ENCODE measurements at regions not wholly inside any gene's neighbourhood (a gene's known extent, or its start where the extent isn't known, plus 50 kb on each side); places are given as distances from the start of the nearest gene placed in this dataset.
A peak's percentile ranks its signal among the peaks of the same experiment; 100 is the strongest.
"Not testable (repeated sequence)": the region's sequence is repeated elsewhere in the genome, so short reads cannot be mapped to it uniquely, and the experiment has no call there.

DNA sequence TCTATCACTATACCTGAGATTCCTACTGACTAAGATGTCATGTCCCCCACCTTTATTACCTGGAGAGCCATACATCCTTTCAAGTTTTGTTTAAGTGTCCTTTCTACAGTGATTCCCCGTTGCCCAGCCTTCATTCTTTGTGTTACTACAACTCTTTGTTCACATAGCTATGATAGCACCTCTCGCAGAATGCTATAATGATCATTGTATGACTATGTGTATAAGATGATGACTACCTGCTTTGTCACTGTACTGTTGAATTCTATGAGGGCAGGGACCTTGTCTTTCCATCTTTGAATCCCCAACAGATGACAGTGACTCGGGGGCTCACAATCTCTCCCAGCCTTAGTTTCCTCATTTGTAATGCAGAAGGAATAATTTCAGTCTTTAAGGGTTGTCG, 361.2 kb downstream of the NPR3 start:
- DNase-seq = no peak

DNA sequence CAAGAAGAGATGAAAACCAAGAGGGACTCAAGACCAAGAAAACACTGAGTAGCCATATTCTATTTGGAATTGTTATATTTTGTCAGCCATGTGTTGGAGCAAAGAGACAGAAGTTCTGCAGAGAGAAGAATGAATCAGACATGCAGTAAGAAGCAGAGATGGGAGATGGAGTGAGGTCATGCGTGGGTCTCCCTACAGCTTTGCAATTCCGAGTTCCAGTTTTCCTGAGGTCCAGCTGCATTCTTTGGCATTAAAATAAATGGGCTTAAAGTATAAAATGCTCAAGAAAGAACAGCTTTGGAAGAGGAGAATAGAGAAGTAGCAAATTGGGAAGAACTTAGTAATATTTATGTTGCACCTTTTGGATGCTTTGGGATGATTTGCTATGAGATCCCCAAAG, 361.6 kb downstream of the NPR3 start:
- no peak for DNase-seq

DNA sequence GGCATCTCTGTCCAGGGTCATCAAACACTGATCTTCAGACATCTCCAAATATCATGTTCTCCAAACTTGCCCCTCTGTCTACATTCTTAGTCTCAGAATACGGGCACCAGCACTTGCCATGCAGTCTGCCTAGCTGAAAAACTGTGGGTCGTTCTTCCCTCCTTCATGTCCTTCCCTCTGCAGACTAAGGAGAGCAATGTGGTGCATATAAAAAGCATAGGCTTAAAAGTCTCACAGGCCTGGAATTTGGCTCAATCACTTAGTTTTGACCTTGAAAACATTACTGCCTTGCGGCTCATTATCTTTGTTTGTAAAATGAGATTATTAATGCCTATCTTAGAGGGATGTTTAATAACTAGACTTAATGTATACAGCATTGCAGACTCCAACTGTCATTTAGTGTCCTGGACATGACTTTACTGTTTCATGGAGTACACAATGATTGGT, 362.8 kb downstream of the NPR3 start:
- no peak for DNase-seq

DNA sequence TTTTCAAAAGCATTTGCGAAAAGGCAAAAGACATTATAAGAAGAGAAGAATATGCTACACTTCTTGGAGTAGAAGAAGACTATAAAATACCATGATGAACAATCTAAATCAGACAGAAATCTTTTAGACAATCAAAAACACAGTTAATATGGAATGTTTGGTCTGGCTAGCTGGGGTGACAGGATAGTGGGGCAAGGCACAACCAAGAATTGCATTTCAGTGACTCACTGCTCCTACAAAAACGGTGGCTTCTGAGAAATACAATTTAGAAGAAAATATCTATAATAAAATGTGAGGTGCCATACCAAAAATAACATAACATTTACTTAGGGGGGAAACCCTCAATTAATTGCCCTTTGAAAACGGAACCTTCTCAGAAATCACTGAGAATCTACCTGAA, 363.4 kb downstream of the NPR3 start:
- DNase-seq = peak; percentile 83

DNA sequence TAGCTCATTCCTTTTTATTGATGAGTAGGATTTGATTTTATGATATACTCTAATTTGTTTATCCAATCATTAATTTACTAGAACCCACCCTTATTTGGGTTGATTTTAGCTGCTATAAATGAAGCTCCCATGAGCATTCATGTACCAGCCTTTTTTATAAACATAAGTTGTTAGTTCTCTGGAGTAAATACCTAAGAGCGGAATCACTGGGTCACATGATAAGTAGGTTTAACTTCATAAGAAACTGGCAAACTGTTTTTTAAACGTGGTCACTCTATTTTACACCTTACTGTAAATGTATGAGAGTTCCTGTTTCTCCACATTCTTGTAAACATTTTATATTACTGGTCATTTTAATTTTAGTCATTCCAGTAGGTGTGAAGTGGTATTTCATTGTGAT, 364.6 kb downstream of the NPR3 start:
- peak; percentile 46 for DNase-seq

DNA sequence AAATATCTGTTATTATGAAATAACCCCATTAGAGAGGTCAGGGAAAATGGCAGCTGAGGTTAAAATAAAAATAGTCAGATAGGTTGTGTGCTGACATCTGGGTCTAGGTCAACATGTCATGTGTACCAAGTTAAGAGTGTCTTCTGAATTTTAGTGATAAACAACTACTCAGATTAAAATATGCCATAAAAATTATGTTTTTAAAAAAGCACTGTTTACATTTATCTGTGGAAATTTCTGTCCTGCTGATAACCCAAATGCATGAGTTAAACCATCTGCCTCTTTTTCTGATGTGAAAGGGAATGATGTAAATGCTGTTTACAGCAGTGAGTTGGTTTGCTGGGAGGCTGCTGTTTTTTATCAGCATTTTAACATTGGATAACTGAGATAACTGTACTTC, 361.2 kb upstream of the TARS1 start:
- no peak for DNase-seq

DNA sequence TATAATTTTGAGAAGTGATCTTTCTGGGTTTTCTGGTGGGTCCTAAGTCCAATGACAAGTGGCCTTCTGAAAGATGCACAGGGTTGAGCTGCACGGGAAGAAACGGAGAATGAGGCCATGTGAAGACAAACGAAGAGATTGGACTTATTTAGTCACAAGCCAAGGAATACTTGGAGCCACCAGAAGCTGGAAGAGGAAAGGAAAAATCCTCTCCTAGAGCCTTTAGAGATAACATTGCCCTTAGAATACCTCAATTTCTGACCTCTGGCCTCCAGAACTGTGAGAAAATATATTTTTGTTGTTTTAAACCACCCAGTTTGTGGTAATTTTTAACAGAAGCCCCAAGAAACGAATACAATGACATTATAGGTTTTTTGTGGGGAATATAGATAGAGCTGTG, 360.5 kb upstream of the TARS1 start:
- DNase-seq = no peak

DNA sequence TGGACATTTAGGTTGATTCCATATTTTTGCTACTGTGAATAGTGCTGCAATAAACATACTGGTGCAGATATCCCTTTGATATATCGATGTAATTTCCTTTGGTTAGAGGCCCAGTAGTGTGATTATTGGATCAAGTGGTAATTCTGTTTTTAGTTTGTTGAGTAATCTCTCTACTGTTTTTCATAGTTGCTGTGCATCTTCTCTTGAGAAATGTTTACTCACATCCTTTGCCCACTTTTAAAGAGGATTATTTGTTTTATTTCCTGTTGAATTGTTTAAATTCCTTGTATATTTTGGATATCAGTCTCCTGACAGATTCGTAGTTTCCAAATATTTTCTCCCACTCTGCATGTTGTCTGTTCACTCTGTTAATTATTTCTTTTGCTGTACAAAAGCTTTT, 352.6 kb upstream of the TARS1 start:
- no peak for DNase-seq

DNA sequence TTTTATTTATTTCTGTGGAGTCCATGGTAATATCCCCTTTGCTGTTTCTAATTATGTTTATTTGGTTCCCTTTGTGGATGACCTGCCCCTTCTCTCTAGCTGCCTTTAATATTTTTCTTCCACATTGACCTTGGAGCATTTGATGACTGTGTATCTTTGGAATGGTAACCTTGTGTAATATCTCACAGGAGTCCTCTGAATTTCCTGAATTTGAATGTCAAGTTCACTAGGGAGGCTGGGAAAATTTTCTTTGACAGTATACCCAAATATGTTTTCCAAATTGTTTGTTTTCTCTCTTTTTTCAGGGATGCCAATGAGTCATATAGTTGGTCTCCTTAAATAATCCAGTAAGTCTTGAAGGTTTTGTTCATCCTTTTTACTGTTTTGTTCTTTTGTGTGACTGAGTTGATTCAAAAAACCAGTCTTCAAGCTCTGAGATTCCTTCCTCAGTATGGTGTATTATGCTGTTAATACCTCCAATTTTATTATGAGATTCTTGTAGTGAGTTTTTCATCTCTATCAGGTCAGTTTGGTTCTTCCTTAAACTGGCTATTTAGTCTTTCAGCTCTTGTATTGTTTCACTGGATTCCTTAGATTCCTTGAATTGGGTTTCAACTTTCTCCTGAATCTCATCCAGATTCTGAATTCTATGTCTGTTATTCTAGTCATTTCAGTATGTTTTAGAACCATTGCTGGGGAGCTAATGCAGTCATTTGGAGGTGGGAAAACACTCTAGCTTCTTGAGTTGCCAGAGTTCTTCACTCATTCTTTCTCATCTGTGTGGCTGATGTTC, 349.0 kb upstream of the TARS1 start:
- DNase-seq = peak; percentile 88

DNA sequence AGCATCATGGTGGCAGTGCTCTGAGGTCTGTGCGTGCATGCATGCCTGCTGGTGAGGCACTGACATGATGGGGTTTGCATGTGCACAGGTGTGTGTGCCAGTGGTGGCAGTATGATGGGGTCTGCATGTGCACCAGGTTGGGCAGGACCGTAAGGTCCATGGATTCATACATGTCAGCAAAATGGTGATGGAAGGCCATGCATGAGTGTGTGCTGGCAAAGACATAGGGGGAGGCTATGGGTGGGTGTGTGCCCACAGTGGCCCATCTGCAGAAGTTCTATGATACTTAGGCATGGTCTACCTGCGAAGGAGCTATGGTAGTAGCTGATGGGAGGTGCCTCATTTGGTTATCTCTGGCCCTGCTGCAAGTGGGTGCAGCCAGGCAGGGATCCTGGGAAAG, 348.0 kb upstream of the TARS1 start:
- DNase-seq = no peak

DNA sequence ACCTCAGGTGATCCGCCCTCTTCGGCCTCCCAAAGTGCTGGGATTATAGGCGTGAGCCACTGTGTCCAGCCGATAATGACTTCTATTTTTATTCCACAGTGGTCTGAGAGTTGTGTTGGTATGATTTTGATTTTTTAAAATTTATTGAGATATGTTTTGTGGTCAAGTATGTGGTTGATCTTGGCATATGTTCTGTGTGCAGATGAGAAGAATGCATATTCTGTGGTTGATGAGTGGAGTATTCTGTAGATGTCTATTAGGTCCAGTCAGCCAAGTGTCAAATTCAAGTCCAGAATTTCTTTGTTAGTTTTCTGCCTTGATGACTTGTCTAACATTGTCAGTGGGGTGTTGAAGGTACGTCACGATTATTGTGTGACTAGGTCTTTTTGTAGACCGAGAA, 338.2 kb upstream of the TARS1 start:
- DNase-seq = peak; percentile 64

DNA sequence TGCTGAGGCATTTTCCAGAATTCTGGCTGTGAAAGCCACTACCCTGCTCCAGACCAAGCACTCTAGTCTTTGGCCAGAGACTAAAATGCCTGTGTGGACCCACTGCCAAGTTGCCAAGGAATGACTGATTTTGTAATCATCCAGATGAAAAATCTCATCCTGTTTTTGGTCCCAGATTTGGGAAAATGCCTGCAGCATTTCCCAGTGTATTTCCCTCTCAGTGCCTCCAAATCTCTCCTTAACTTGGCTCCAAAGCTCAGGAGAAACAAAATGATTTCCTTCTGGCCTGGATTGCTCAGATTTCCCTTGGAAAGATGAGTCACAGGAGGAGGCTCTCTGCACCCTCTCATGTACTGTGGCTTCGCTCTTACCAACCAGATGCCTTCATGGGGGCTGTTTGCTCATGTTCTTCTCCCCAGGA, 335.2 kb upstream of the TARS1 start:
- DNase-seq = peak; percentile 84

DNA sequence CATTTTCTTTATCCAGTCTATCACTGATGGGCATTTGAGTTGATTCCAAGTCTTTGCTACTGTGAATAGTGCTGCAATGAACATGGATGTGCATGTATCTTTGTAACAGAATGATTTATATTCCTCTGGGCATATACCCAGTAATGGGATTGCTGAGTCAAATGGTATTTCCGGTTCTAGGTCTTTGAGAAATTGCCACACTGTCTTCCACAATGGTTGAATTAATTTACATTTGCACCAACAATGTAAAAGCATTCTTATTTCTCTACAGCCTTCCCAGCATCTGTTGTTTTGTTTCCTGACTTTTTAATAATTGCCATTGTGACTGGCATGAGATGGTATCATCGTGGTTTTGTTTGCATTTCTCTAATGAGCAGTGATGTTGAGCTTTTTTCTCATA, 330.3 kb upstream of the TARS1 start:
- DNase-seq = peak; percentile 55

DNA sequence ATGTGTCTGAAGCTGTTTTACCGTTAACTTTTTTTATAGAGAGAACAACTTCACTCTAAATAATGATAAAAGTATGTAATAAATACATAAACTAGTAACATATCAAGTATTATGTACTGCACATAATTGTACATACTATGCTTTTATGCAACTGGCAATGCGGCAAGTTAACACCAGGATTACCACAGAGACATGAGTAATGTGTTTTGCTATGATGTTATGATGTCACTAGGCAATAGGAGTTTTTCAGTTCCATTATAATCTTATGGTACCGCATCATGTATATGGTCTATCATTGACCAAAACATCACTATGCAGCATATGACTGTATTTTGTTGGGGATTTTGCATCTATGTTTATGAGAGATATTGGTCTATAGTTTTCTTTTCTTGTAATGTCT, 326.4 kb upstream of the TARS1 start:
- DNase-seq = no peak

DNA sequence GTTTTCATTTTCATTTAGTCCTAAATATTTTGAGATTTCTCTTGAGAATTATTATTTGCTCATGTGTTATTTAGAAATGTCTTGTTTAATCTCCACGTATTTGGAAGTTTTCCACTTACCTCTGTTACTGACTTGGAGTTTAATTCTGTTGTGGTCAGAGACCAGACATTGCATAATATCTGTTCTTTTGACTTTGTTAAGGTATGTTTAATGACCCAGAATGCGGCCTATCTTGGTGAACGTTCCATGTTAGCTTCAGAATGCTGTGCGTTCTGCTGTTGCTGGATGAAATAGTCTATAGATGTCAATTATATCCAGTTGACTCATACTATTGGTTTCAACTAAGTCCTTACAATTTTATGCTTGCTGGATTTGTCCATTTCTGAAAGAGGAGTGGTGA, 325.3 kb upstream of the TARS1 start:
- DNase-seq = no peak

DNA sequence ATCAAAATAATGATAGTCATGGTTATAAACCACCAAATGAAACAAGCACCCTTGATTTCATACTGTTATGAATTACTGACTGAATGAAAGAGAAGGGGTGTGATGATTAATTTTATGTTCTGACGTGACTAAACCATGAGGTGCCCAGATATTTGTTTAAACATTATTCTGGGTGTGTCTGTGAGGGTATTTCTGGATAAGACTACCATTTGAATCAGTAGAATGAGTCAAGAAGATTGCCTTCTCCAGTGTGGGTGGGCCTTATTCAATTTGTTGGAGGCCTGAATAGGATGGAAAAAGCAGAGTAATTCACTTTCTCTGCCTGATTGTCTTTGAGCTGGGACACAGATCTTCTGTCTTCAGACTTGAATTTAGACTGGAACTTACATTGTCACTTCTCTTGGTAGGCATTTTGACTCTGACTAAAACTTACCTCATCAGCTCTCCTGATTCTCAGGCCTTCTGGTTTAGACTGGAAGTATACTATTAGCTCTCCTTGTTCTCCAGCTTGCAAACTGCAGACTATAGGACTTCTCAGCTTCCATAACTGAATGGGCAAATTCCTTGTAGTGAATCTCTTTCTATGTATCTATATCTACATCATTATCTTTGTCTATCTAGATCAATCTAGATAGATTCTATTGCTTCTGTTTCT, 321.9 kb upstream of the TARS1 start:
- peak; percentile 50 for DNase-seq

DNA sequence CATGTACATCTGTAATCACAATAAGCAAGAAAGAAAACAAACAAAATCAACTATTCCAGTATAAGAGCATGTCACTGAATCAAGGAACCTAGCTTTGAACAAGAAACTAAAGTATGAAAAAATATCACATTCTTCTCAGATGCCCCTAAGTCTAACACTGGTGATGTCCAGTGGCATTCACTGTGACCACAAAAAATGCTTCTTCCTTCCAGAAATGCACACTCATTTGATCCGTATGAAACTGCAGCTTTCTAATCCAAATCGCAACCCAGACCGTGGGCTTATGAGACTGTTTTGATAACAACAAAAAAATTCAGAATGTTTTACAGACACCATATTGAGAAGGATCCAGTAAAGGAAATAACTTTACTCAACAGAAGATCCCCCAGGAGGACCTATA, 320.1 kb upstream of the TARS1 start:
- DNase-seq = peak; percentile 96

DNA sequence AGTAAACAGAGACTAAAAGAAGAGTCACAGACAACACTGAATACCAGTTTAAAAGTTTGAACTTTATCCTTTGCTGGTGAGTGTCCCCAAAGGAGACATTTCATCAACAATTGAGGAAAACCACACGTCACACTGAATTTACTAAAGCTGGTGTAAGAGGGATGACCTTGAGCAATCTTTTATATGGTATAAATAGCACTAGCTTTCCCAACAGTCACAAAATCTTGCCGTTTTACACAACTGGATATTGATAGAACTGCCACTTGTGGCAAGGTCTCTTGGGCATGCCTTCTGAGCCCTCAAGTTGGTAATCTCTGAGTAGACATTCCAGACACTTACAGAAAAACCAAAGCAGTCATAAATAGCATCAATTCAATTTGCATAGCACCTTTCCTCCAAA, 311.5 kb upstream of the TARS1 start:
- no peak for DNase-seq

DNA sequence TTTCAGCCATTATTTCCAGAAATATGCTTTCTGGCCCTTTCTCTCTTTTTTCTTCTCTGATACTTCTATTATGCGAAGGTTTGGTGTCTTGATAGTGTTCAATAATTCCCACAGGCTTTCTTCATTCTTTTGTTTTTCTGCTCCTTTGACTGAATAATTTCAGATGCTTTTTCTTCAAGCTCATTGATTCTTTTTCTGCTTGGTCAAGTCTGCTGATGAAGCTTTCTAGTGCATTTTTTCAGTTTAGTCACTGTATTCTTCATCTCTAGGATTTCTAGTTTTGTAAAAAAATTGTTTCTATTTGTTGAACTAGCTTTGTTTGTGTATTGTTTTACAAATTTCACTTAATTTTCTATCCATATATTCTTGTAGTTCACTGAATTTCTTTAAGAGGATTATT, 304.0 kb upstream of the TARS1 start:
- DNase-seq = no peak

DNA sequence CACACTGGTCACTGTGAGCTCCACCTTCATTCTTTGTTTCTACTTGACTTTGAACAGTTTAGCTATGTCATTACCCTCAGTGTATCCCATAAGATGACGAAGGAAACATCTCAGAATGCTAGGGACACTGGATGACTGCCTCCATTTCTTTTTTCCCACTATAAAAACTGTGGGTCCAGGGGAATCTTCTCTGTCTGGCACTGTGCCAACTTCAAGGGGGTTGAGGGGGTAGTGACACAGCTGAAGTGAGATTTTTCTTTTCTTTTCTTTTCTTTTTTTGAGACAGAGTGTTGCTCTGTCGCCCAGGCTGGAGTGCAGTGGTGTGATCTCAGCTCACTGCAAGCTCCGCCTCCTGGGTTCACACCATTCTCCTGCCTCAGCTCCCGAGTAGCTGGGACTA, 302.6 kb upstream of the TARS1 start:
- DNase-seq = not testable (repeated sequence)

DNA sequence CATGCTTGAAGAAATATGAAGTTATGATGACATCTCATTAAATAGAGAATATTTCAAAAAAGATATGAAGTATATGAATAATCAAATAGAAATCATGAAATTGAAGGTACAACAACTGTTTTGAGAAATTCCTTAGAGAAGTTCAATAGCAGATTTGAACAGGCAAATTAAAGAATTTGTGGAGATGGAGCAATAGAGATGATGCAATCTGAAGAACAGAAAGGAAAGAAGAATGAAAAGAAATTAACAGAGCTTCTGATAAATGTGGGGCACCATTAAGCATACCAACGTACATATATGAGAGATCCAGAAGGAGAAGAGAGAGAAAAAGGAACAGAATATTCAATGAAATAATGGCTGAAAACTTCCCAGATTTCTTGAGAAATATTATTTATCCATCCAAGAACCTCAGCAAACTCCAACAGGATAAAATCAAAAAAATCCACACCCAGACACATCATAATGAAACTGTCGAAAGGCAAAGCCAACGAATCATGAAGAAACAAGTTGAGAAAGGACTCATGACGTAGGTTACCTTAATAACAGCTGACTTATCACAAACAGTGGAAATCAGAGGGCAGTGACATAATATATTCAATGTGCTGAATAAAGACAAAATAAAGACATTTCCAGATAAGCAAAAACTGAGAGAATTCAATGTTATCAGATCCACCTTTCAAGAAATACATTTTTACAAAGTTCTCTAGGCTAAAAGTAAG, 297.2 kb upstream of the TARS1 start:
- DNase-seq = no peak

DNA sequence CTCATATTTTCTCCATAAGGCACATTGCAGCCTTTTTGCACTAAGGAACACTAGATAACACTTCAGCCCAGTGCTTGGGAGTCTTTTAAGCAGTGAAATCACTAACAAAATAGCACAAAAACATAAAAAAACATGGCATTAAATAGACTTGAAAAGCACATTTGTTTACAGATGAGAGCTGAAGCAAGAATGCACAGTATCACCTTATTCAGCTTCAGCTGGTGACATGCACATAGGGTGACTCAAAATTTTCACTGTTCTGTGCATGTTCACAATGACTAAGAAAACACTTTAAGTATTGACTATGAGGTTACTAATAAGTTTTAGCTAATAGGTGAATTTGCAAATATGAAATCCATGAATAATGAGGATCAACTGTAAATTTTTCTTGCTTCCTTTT, 293.9 kb upstream of the TARS1 start:
- peak; percentile 51 for DNase-seq

DNA sequence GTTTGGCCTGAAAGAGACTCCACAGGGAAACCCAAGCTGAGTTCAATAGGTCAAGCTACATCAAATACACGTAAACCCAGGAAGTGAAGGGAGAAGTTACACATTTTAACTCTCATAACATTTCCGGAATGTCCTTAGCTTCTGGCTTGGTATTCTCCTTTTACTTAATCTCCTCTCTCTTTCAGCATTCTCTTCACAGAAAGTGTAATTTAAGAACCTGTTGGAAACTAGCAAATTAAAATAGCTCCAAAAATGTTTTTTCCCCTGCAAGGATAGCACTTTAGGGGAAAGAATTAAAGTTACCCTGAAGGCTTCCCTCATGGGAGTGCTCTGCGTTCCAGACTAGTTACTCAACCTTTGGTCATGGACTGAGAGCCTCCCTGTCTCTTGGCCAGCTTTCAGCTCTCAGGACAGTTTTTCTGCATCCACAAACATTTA, 292.7 kb upstream of the TARS1 start:
- DNase-seq = peak; percentile 96

DNA sequence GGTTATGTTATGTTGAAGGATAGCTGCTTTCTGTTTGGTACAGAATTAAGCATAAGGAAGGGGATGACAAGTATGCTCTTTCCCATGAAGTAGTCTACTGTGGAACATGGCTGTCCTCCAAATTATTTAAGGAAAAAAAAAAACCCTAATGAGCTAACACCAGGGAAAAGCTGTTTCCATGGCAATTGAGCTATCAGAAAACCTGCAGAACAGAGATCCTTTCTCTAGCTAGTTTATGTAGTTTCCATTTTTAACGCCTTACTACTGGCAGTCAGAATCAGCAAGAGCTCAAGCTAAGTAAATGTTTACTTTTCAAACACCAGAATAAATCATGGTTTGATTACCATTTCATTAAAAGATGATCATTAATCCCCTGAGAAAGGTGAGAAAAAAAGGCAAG, 287.4 kb upstream of the TARS1 start:
- DNase-seq = no peak
